DMS153 treated with DMSO at 0.1 percent for 48 hours (cell line): ENCODE measurements at regions not wholly inside any gene's neighbourhood (a gene's known extent, or its start where the extent isn't known, plus 50 kb on each side); places are given as distances from the start of the nearest gene placed in this dataset.
"Not testable (repeated sequence)": the region's sequence is repeated elsewhere in the genome, so short reads cannot be mapped to it uniquely, and the experiment has no call there.

ENCODE experiments used
- DNase-seq: peaks from one replicate; lab custom pipeline; 2025; ENCODE audit not compliant: unreplicated experiment; lab: John Stamatoyannopoulos, UW

DNA sequence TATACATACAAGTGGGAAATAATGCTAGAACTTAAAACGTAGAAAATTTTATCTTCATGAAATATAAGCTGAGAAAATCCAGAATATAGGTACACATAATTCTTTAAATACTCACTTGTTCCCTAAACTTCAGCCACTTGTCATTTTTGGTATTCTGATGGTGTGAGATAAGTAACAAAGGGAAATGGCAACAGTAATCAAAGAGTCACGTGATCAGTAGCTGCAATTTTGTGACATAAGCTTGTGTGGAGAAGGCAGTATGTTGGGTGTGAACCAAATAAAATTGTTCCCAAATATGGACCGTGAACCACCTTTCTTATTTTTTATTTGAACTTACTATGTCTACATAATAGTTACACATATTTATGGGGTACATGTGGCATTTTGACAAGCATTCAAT lies 650.3 kb upstream of the ADARB2 start:
- DNase-seq, result no peak

DNA sequence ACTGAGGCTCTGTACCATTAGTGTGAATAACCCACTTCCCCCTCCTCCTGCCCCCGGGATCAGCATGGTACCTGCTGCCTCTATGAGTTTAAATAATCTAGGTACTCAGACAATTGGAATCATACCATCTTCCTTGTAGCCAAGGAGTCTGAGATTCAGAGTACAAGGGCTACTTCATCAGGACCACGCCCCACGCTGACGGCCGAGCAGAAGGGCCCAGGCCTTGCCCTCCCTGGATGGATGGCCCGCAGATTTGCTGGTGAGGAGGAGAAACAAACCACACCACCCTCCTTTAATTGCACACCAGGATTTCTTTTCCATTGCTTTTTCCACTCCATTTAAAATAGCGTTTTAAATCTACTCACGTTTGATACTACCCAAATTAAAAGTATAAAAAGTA lies 649.9 kb upstream of the ADARB2 start:
- no peak for DNase-seq

DNA sequence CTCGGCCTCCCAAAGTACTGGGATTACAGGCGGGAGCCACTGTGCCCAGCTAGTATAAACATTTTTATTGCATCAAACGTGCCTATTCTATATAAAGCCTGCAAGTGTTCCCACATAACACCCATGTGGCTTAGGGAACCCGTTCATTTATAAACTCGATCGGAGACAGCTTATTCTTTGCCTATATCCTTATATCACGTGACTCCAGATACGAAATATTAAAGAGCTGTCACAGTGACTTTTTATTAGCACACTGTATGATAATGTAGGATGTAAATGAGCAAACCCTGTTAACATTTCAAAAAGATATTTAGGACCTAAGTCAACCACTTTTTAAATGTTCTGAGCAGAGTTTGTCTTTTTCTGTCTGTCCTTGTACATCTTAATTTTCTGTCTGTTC lies 642.9 kb upstream of the ADARB2 start:
- DNase-seq, result no peak

DNA sequence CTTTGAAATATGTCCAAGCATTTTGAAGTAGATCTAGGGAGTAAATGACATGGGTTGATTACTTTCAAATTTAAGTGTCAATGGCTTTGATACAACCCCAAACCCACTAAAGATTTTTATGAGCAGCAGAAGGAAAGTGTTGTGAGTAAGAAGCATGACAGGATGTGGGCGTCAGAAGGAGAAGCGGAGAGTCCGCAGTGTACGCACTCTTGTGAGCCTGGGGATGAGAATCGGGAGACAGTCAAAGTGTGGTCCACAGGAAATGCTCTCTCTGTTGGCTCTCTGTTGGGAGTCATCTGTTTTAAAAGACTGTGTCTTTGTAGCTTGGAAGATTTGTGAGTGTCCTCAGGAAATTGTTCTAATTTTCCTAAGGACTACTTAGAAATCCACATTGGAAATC lies 629.8 kb upstream of the ADARB2 start:
- DNase-seq, result no peak

DNA sequence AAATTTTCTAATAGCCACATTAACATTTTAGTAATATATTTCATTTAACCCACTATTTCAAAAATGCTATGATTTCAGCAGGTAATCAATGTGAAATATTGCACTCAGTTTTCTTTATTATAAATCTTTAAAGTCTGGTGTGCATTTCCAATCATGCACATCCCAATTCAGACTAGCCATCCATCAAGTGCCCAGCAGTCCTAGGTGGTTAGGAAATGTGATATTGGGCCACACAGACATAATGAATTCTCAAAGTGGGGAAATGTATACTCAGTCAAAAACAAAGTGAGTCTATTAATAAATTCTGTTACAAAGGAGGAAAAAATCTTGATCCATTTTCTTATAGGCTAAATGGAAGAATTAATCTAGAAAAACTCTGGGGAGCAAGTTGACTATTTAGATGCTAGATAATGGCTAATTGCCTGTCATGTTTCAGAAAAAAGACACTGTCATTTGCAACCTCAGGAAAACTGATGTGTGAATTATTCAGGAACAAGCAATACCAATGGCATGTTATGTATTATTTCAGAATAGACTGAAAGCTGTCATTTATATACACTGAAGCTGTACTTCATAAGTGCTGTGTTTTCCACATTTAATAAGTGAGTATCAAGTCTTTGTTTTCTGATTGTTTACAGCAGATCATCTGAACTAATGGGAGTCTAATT lies 629.1 kb upstream of the ADARB2 start:
- no peak for DNase-seq

DNA sequence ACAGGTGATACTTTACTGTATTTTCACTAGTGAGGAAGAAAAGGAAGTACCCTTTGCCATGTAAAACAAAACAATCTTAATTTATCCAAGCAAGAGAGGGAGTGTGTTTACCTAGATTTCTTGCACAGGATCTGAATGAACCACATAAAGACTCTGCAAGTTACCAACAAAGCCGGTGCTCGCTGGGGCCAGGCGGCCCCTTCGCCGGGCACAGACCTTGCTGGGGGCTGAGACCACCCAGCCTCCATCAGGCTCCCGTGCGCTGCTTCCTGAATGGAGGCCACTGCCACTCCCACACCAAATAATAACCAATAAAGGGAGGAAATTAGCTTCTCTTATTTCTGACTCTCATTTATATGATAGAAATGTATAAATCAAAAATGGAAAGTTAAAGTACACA lies 625.0 kb upstream of the ADARB2 start:
- DNase-seq, result no peak

DNA sequence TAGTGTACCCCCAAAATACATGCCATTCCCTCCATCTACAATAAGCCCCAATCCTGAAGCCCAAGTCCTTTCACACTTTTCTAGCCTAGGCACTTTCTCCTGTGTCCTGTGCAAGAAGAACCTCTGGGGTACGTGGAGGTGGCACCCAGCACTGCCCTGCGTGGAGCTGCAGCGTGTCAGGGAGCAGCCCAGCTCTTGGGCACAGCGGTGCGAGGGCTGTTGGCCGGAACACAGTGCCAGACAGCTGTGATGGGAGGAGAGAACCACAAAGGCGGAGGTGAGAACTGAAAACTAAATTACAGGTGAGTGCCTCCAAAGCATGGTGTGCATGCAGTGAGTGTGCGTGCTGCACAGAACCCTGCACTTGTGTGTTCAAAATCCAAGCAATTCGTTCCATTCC lies 621.3 kb upstream of the ADARB2 start:
- no peak for DNase-seq

DNA sequence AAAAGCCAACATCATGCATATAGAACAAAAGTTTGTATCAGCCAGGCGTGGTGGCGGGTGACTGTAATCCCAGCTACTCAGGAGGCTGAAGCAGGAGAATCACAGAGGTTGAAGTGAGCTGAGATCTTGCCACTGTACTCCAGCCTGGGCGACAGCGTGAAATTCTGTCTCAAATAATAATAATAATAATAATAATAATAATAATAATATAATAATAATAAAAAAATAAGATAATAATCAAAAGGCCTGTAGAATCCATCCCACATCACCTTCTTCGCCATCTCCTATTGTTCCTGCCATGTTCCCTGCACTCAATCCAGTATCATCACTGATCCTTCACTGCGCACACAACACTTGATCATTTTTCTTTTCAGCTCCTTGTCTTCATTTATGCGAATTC lies 619.3 kb upstream of the ADARB2 start:
- DNase-seq, result no peak

DNA sequence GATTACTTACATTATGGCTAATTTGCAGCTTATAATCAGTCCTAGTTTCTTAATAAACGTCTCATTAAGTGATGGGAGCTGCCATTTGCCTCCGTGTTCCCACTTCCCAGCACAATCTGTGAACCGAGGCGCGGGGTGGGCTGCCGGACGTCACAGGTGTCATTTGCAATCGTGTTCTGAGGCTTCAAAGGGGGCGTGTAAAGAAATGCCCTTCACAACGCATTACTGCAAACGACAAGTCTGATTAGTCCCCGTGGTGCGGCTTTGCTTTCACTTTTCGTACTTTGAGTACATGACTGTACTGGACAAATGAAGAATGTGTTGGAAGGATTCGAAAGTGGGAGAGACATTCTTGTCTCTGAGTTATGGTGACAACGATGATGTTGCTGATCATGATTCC lies 614.2 kb upstream of the ADARB2 start:
- no peak for DNase-seq

DNA sequence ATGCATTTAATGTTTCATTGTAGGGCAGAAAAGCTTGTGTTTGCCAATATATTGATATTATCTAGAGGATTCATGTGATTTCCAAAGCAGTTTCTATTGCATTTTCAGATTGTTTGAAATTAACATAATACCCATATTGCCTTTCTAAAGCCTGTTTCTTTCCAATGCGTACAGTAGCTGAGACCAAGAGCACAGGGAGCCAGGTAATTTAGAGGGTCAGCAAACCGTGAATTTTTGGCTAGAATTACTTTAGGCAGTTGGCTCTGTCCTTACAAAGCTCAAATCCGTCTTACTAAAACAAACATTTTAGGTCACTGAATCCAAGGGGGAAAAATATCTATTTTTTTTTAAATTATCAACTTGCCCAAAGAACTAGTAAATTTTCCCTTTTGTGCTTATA lies 604.9 kb upstream of the ADARB2 start:
- DNase-seq, result no peak

DNA sequence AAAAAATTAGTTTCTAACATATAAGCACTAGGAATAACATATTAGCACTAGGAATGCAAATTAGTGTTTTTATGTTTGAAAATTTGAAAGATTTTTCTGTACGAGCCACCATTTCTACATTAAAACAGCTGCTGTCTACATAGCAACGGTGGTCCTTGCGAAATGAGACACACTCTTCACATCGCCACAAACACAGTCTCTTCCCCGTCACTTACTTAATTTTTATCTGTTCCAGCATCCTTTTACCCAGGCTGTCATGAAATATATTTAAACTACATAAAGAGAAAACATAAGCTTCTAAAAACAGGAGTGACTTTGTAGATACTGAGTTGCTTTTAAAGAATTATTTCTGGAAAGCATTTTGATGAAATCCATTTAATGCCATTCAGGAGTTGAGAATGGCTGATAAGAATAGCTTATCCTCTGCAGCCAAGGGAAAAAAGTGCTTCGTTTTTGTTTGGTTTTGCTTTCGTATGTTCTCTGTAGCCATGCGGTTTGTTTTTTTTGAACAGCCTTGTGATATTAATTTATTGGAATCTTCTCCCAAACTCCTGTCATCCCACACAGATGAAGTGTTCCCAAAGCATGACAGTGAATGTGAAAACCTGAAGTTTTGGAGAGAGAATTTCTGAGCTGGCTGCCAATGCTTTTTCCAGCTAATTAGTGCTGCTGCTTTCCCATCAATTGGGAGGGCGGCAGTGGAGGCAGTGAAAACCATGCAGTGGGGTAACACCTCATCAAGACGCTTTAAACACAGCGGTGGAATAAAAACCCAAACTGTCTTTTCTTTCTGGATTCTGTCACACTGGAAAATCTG lies 603.7 kb upstream of the ADARB2 start:
- DNase-seq, result no peak

DNA sequence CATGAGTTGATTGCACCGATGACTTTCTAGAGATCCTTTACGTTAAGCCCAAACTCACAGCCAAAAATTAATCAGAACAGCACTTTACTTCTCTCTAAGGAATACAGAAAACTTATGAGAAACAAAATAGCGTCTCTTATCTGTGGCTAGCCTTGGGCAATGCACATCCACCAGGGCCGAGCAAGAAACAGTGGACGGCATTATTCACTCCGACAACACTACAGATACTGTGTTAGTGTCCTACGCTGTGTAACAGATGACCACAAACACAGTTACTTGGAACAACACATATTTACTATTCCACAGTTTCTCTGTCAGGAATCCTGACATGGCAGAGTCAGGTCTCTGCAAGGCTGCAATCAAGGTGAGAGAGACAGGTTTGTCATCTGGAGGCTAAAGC lies 598.3 kb upstream of the ADARB2 start:
- DNase-seq, result no peak

DNA sequence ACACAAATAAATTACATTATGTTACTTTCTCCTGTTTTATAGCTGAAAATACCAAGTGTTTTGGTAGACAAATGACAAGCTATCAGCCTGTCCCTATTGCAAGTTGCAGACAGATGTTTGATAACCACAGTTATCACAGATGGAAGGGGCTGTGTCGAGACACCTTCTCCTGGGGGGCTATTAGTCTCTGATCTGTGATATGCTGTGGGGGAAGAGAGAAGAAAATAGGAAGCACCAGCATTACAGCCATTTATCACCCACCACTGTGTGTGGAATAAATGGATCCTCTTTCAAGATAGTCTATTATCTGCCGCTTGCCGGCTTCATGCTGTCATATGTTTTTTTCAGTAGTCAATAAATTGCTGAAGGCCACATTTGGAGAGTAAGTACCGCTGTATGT lies 597.2 kb upstream of the ADARB2 start:
- no peak for DNase-seq

DNA sequence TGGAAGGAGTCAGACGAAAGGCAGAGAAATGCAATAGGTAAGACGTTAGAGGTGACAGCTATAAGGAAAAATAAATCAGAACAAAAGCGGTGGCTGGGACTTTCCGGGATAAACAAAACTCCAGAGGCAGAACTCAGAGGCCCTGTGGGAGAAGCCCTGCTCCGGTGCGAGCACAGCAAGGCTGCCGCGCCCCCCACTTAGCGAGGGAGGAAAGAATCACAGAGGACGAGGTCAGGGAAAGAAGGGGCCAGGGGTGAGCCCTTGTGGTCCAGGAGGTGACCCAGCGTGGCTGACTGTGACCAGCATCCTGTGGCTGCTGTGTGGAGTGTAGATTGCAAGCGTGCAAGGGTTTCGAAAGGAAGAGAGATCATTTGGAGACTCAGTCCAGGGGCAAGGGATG lies 591.8 kb upstream of the ADARB2 start:
- DNase-seq, result no peak

DNA sequence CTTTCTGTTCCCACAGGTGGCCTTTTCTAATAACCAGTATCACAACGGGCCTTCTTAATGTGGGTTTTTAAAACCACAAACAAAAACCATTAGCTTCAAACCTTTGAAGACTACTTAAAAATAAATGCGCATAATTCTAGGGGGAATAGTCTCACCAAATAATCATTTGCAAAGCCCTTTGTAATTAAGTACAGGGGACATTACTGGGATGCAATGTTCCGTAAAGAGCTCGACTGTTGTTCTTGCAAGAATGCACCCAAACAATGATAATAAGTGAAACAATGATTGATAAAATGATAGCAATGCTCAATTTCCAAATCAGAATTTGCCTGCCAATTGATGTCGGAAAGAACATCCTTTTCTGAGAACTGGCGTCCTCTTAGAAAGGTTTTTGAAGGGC lies 589.1 kb upstream of the ADARB2 start:
- DNase-seq, result no peak

DNA sequence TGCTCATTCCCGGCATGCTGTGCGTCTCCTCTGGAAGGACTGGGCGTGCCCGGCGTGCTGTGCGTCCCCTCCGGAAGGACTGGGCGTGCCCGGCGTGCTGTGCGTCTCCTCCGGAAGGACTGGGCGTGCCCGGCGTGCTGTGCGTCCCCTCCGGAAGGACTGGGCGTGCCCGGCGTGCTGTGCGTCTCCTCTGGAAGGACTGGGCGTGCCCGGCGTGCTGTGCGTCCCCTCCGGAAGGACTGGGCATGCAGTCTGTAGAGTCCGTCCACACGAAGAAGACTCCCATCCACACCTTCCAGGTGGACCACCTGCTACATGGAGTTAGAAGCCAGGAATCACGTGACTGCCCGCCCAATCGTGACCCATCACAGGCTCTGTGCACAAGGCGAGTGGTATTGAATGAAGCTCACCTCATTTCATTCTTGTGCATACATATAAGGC lies 577.7 kb upstream of the ADARB2 start:
- not testable (repeated sequence) for DNase-seq

DNA sequence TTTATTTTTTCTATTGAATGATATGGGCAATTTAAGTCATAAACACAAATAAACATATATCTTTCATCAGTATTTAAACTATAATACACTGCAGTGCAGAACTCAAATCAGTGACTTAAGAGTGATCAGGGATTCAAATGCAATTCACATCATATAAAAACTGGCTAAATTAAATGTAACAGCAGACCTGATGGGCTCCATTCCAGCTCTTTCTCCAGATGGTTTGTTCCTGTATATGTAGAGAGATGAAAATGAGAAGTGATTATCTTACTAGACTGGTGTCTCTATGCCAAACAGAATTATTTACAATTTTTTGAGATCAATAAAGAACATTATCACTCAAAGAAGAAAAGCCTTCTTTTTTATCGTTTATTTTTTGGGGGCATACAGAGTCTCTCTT lies 568.8 kb upstream of the ADARB2 start:
- no peak for DNase-seq

DNA sequence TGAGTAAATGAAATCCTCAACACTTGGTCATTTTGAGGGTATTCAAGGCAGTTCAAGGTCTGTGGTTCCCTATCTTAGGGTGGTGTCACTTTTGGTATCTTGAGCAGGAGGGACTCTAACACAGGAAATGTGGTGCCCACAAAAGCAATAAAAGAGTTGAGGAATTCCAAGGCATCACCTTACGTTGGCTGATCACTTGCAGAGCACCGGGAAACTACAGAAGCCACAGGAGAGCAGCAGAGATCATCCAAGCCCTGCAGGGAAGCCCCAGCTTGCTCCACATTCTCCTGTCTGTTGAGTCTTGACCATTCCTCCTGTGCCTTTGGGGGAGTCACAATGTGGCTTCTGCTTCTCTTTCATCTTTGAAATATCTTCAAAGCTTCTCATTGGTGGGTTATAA lies 565.8 kb upstream of the ADARB2 start:
- no peak for DNase-seq

DNA sequence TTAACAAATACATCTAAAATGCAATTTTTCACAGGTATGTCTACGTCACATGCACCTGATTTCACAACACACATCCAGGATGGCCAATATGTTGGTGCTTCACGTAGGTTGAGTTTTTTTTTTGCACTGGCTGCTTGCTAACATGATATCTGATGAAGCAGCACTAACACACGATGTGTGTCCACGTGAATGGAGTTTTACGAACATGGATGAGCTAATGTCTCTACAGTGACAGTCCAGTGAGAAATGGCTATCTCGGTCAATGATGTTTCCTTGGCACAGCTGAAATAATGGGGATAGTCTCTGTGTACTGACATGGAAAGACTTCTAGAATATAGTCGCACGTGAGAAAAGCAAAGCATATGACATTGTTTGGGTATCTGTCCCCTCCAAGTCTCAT lies 563.9 kb upstream of the ADARB2 start:
- no peak for DNase-seq

DNA sequence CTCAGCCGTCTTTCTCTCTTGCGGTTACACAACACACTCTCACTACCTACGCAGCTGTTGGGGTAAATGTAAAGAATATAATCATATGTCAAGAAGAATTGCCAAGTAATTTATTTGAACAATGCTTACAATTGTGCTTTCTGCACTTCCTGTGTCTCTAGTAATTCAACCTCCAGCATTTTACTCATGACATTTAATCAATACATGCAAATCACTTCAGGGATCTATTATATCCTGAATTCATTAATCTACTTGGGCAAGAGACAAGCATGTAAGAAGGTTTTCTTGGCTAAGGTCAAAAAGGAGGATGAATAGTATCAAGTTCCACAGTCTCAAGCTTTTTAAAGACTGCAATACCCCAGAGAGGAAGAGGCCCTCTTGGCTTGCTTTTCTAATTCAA lies 562.9 kb upstream of the ADARB2 start:
- no peak for DNase-seq

DNA sequence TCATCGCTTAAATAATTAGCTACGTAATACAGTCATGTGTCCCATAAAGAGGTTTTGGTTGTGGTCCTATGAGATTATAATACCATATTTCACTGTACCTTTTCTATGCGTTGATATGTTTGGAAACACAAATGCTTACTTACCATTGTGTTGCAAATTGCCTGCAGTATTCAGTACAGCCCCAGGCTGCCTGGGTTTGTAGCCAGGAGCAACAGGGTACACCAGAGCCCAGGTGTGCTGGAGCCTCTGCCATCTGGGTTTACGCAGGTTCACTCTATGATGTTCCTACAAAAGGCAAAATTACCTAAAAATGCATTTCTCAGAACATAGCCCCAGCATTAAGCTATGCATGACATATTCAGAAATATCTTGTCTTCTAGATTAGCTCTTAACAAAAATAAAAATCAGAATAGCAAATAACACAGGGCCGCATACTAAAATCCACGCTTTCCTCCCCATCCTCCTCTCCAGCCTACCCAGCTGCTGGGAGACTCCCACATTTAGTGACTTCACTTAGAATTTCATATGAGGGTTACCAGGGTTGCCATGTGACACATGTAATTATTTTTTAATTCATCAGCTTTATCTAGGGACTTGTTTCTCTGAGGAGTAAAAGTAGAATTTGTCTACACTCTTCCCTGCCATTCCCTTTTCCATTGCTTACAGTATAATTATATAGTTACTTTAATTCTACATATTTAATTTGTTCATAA lies 559.0 kb upstream of the ADARB2 start:
- DNase-seq, result no peak

DNA sequence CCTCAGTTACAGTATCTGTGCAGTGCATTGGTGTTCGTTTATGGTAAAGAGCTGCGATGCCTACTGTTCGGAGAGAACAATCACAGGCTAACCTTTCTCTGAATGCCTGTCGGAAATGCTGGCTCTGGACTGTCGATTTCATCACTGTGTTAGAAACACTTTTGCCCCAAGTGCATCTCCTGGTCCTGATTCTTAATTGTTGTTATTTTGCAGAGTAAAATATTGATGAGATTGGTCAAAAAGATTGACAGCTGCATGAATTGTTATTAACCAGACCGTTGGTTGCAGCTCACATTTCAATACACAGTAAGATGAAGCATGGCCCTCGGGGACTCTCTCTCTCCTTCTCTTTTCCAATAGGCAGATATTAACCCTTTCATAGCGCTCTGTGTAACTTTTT lies 557.4 kb upstream of the ADARB2 start:
- DNase-seq, result no peak
